Mucosa of gallbladder (tissue), 1 donor: ENCODE measurements at regions not wholly inside any gene's neighbourhood (a gene's known extent, or its start where the extent isn't known, plus 50 kb on each side); places are given as distances from the start of the nearest gene placed in this dataset.
A peak's percentile ranks its signal among the peaks of the same experiment; 100 is the strongest.
"Not testable (repeated sequence)": the region's sequence is repeated elsewhere in the genome, so short reads cannot be mapped to it uniquely, and the experiment has no call there.

Experiments
- DNase-seq: peaks from one replicate; pipeline ENCODE4 v3.0.0-alpha.2; 2020; ENCODE audit warnings: low spot score
- donor health status: DM: no; HTN: no; CAD: no.

DNA sequence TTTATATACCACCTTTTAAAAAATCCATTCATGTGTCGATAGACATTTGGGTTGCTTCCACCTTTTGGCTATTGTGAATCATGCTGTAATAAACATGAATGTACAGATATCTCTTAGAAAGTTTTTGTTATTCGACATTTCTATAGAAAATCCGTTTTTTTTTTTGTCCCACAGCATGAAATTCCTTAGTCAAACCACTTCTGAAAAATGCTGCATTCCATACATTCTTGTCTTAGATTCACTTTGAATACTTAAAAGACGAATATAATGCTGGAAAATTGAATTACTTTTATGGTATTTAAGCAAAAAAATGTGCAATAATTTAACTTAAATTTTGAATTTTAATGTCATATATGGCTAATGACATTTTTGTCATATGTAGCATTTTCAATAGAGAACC lies 1345.5 kb downstream of the TECRL start:
- no peak for DNase-seq

GRCh38 chr4:63062891-63063290 lies 1346.4 kb downstream of the TECRL start:
- not testable (repeated sequence) for DNase-seq

DNA sequence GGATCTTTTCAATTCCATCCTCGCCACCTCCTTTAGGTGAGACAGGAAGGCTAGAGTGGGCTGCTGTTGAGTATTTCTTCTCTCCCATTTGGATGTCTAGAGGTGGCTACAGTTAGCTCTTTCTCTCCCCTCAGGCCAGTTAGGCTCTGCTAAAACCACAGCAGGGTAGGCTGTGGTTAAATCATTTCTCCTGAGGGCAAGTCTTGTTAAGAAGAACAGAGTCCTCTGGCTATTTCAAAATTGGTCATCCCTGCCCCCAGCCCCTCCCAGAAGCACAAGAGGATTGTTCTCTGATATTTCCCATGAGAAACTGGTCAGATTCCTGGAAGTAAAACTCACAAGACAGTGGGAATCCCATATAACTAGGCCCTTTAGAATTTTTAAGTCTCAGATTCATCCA lies 1359.5 kb downstream of the TECRL start:
- no peak for DNase-seq

DNA sequence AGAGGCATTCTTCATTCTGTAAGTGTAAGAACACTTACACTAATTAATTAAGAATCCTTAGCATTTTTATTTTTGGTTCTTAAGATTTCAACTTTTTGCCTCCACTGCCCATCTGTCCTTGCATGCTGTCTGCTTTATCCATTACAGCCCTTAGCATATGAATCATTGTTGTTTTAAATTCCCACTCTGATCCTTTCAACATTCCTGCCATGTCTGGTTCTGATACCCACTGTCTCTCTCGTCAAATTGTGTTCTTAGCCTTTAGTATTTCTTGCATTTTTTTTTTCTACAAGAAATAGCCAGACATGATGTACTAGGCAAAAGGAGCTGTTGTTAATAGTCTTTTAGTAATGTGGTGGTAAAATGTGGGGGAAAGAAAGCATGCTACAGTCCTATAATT lies 1360.0 kb downstream of the TECRL start:
- DNase-seq = no peak

DNA sequence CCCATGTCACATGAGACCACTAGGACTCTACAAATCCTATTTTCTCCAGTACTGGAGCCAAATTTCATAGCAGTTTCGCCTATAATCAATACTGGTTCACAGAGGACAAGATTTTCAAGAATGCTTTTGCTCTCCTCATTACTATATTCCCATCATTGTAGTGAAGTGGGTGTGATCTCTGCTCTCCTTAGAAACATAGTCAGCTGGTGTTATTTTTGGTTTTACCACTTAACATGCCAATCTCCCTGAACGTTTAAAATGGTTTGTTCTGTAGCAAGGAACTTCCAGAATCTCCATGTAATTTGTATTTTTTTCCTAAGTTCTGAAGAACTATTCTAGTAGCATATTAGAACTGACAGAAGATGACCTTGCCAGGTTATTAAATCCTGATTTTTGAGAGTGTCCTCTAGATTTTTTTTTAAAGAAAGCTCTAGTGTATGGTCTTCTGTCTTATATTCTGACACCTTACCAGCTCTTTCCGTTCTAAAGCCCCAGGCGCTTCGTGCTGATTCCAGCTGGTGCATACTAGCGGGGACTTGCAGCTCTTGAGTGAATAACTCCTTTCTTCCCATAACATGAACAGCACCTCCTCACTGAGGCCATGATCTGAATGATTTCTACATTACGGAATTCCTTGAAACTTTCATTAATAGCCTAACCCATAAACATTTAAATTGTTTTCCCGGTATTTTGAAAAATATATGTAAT lies 1372.9 kb downstream of the TECRL start:
- DNase-seq = no peak

GRCh38 chr4:63029380-63029779 lies 1379.9 kb downstream of the TECRL start:
- DNase-seq = no peak

DNA sequence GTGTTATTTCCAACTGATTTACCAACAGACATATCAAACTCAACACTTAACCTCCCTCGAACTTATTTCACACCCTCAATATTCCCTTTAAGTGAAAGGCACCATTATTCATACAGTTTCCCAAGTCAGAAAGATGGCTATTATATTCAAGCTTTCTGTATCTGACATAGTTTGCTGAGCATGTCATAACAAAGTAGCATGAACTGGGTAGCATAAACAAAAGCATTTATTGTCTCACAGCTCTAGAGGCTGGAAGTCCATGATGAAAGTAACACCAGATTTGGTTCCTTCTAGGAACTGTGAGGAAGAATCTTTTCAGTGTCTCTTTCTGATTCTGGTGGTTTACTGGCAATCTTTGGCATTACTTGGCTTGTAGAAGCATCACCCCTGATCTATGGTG lies 1388.6 kb downstream of the TECRL start:
- no peak for DNase-seq

DNA sequence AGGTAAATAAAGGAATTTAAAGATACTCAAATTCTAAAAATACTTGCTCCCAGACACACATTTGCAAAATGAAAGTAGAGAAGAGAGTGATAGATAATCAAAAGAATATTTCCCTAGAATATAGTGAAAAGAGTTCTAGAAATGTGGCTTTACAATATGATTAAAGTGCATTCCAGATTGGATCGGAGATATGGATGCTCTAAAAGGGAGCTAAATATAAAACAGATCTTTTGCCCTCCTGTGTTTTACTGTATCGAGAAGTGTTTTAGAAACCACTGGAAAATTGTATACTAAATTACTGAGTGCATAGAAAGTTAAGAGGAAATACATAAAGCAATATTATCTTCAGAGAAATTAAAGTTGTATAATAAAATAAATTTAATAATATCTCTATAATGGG lies 1392.0 kb downstream of the TECRL start:
- DNase-seq = no peak

DNA sequence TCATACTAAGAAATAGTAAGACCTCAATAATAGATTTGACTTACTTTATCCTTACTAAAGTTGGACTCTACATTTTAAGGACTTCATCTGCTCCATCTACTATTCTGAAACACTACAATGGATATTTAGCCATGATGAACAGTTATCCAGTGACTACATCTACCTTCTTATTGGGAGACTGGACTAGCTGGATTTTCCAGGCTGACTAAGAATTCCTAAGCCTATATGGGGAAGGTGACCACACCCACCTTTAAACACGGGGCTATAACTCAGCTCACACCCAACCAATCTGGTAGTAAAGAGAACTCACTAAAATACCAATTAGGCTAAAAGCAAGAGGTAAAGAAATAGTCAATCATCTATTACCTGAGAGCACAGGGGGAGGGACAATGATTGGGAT lies 1438.4 kb downstream of the TECRL start:
- DNase-seq = no peak

GRCh38 chr4:62960415-62960814 lies 1448.8 kb downstream of the TECRL start:
- no peak for DNase-seq

DNA sequence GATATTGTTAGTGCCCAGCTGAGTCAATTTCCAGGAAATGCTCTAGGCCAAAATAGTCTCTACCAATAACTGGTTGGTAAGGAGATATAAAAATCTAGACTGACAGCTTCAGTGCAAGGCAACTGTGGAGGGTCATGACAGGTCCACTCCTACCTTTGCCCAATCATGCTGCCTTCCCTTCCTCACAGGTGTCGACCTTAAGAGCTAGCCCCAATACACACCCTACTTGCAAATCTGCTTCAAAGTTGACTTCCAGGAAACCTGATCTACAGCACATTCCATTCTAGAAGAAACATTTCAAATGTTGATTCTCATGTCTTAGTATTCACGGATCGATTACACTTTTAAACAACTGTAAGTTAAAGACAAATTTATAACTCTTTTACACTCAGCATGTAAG lies 1455.5 kb downstream of the TECRL start:
- no peak for DNase-seq

DNA sequence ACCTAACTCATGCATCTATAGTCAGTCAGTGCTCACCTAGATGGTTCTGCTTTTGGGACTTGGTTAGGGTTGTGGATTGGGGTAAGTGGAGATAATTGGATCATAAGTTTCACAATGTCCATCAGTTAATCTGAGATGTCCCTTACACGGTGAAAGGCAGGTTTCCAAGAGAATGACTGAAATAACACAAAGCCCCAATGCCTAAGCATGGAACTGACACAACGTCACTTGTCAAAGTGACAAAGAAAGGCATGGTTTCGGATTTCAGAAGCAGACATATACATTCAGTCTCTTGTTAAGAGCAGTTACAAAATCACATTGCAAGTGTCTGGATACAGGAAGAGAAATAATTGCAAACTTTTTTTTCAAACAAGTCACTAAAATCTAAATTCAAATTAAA lies 1456.9 kb downstream of the TECRL start:
- DNase-seq = no peak

GRCh38 chr4:62948108-62948507 lies 1461.1 kb downstream of the TECRL start:
- DNase-seq = no peak

GRCh38 chr4:62940229-62940628 lies 1469.0 kb downstream of the TECRL start:
- no peak for DNase-seq

DNA sequence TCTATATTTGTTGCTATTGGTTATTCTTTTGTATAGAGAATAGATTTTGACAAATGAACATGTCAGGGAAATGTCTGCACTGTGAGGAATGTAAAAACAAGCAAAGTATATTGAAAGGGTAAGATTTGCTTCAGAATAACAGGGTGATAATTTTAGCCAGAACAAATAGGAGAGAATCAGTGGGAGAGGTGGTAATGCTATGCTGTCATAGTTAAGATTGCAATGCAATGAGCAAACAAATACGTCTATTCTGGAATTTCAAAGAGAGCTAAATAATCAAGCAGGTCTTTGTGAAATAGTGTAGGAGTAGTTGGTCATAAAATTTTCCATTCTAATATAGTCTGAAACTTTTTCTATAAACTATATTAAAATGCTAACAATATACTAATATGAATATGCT lies 1478.4 kb downstream of the TECRL start:
- DNase-seq = no peak

DNA sequence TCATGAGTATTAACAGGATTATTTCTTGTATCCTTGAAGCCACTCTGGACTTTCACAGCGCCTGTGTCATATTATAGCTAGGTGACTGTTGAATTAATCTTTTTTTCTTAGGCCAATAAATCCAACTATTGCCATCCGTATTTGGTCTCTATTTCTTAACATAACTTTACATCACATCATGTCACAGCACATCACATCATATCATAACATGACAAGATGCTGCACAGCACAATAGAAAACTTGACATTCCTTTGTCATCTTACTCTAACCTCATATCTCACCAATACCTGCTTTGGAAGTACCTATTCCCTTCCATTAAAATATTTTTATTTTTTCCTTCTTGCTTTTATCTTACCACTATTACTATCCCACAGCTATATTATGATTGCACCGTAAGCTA lies 1480.8 kb downstream of the TECRL start:
- no peak for DNase-seq

GRCh38 chr4:62927574-62927973 lies 1481.7 kb downstream of the TECRL start:
- no peak for DNase-seq

DNA sequence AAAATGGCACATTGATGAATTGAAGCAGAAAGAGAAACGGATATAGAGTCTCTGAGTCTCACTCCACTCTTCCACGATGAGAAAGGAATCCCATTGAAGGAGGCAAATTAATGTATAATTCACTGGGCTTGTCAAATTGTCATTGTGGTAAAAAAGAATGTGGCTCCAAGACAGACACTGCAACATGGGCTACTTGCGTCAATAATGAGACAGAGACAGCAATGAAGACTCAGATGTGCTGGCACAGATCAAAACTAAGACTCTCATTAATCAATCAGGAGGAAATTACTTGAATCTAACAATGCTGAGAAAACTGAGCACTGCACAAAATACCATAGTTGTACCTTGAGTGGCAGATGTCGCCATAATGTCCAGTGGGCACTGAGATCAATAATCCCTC lies 1485.5 kb downstream of the TECRL start:
- DNase-seq = no peak

DNA sequence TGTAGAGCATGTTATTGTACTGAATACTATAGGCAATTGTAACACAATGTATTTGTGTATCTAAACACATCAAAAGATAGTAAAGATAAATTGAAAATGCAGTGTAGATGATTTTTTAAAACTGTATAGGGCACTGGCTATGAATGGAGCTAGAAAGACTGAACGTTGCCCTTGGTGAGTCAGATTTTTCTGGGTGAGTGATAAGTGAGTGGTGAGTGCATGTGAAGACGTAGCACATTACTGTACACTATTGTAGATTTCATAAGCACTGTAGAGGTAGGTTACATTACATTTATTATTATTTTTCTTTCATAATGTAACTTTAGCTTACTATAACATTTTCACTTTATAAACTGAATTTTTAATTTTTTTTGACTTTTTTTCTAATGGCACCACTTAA lies 1491.6 kb downstream of the TECRL start:
- no peak for DNase-seq

- no peak for DNase-seq
Measured at GRCh38 chr4:62914758-62915157, 1494.5 kb downstream of the TECRL start.

GRCh38 chr4:62913065-62913464 lies 1496.2 kb downstream of the TECRL start:
- DNase-seq = no peak

- peak; percentile 29 for DNase-seq
Measured at GRCh38 chr4:62912531-62912930, 1496.7 kb downstream of the TECRL start.

DNA sequence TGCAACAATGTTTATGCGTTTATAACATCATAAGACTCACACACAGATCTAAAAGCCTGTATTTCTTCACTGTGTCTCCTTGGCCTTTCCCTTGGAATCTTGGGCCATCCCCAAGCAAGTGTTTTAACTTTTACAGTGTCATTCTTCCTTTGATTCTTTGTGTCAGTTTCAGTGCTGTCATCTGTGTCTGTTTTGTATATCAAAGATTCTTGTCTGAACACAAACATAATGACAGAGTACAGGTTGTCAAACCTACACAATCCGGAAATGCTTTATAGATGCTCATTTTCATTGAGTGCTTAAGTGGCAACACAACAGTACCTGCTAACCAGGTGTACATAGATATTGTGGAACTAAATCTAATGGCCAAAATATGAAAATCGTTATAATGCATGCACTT lies 1500.0 kb downstream of the TECRL start:
- DNase-seq = no peak

DNA sequence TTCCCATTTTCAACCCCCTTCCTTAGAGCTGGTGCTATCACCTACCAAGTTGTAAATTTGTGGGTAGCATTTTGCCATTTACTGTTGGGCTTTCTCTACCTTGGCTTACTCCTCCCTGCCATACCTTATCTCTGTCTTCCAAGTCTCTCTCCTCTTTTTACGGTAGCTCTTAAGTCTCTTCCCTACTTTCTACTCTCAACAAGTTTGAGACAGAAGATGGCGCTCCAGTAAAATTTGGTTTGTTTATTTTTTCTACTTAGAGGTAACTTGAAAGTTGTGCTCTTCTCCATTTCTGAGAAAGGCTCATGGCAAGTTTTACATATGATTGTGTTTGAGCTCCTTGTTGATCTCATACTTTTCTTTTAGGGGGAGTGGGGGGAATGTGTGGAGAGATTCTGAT lies 1508.1 kb downstream of the TECRL start:
- DNase-seq = no peak
